Temporal lobe (tissue), 1 donor: ENCODE measurements at regions not wholly inside any gene's neighbourhood (a gene's known extent, or its start where the extent isn't known, plus 50 kb on each side); places are given as distances from the start of the nearest gene placed in this dataset. TPM values are rescaled to one million over a fixed set of nuclear protein-coding genes. Genes with fewer than 3 reads are reported as not detected.

Experiments
- small RNA-seq: library from RNA; depleted of rRNA; stranded (forward); fragments of <200 nt; gene quantifications from one replicate; pipeline ENCODE3, GENCODE V24; 2014; ENCODE audit warnings: low replicate concordance

Small RNA genes in the stretch of these regions (small RNA-seq; reads per million reads assigned to genes)
- gene AC006504.6 (not detected), gene RNA5SP470 (not detected)
